ENCODE measurements at regions not wholly inside any gene's neighbourhood (a gene's known extent, or its start where the extent isn't known, plus 50 kb on each side); places are given as distances from the start of the nearest gene placed in this dataset.

DNA sequence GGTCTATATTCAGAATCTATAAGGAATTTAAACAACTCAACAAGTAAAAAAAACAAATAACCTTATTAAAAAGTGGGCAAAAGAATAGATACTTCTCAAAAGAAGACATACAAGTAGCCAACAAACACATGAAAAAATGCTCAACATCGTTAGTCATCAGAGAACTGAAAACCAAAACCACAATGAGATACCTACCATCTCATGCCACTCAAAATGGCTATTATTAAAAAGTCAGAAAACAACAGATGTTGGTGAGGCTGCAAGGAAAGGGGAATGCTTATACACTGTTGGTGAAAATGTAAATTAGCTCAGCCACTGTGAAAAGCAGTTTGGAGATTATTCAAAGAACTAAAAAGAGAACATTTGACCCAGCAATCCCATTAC, 201.6 kb downstream of the QDPR start:
- TF ChIP-seq, protein P1, sequence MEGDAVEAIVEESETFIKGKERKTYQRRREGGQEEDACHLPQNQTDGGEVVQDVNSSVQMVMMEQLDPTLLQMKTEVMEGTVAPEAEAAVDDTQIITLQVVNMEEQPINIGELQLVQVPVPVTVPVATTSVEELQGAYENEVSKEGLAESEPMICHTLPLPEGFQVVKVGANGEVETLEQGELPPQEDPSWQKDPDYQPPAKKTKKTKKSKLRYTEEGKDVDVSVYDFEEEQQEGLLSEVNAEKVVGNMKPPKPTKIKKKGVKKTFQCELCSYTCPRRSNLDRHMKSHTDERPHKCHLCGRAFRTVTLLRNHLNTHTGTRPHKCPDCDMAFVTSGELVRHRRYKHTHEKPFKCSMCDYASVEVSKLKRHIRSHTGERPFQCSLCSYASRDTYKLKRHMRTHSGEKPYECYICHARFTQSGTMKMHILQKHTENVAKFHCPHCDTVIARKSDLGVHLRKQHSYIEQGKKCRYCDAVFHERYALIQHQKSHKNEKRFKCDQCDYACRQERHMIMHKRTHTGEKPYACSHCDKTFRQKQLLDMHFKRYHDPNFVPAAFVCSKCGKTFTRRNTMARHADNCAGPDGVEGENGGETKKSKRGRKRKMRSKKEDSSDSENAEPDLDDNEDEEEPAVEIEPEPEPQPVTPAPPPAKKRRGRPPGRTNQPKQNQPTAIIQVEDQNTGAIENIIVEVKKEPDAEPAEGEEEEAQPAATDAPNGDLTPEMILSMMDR (conservative IDR thresholded peaks at IDR 0.05): no peak
- no peak for TF ChIP-seq EZH2 (IDR thresholded peaks at IDR 0.05; ENCODE audit: low read depth)
